HuH-7.5 (cell line): ENCODE measurements at regions not wholly inside any gene's neighbourhood (a gene's known extent, or its start where the extent isn't known, plus 50 kb on each side); places are given as distances from the start of the nearest gene placed in this dataset.
"Not testable (repeated sequence)": the region's sequence is repeated elsewhere in the genome, so short reads cannot be mapped to it uniquely, and the experiment has no call there.

Source experiments
- DNase-seq: peaks from one replicate; pipeline ENCODE4 v3.0.0; 2011; ENCODE audit warnings: low spot score

DNA sequence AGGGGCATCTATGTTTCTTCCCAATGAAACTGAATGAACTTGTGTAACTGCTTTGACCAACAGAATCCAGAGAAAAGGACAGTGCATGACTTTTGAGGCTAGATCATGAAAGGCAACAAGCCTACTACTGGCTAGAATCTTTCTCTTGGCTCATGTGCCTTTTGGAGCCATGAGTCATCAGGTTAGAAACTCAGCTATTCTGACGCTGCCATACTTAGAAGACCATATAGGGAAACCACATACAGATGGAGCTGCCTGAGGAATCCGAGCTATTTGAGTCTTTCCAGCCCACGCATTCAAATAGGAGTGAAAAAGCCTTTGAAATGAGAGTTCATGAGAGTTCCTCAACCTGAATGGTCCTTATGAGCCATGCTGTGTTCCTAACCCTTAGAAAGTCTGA lies 738.5 kb upstream of the CHRM3 start:
- DNase-seq = no peak

DNA sequence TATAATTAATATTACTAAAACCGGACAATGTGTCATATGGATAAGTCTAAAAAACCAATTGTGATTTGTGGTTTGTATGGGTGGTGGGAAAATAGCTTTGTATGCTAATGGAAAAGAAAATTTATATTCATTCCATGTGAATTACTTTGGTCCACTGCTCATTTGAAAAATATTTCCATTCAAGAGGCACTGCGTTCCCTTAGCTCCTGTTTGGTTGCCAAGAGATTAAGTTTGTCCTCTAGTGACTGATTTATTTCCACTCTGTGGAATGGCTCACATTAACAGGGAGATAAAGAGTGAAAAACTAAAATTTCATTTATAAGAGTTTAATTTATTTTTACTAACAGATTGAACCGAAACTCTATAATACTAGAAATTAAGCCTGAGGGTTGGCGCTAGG lies 744.1 kb upstream of the CHRM3 start:
- DNase-seq = no peak

DNA sequence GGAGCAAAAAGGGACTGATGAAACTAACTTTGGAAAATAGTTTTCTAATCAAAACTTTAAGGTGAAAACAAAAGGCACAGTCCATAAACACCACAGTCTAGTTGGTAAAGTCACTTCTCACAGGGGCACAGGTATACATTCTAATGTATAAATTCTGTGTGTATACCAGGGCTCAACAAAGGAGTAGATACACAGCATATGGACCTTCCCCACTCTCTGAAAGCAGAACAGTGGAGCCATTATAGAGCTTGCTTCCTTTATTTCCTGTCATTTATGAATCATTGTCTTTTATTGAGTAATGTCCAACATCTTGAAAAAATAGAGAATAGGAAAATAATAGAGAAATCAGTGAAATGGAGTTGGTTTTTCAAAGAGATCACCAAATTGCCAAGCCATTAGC lies 746.5 kb upstream of the CHRM3 start:
- DNase-seq = no peak

DNA sequence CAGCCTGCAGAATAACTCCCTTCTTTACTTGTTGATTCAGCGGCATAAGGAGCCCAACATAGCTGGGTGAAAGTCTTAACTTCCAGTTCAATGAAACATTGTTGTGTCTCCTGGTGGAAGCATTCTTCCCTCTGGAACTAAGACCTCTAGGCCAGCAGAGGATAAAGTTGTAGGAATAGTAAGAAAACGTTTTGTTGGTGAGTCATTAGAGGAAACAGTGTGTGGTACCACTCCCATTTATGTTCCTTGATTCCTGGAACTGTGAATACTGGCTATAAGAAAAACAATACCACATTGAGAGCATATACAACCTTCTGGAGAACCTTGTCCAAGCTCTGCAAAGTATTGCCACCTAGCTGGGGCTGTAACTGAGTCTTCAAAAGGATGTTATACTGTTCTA lies 737.4 kb upstream of the ZP4 start:
- DNase-seq = no peak

DNA sequence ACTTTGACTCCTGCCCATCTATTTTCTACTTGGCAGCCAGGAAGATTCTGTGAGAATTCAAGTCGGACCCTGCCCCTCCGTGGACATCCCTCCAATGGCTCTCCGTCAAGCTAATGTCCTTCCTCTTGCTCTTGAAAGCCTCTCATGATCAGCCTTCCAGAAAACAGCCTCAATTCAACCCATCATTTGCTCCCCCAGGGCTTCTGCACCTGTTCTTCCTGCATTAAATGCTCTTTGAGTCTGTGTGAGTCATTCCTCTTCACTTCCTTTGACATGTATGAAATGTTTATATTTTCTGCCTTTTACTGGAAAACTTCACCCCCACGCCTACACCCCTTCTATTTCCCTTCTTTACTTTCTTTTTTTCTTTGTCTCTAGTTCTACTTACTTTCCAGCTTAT lies 734.1 kb upstream of the ZP4 start:
- DNase-seq = no peak

DNA sequence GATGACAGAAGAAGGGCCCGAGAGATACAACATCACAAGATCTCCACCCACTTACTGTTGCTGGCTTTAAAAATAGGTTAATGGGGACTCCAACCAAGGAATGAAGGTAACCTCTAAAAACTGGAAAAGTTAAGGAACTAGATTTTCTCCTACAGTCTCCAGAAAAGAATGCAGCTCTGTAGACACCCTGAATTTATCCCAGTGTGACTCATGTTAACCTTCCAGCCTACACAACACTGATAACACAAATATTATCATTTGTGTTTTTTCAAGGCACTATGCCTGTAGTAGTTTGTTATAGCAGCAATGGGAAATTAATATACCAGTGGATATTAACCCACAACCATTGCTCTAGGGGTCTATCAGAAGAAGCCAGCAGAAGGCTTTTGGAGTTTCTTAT lies 730.7 kb upstream of the ZP4 start:
- DNase-seq = no peak

DNA sequence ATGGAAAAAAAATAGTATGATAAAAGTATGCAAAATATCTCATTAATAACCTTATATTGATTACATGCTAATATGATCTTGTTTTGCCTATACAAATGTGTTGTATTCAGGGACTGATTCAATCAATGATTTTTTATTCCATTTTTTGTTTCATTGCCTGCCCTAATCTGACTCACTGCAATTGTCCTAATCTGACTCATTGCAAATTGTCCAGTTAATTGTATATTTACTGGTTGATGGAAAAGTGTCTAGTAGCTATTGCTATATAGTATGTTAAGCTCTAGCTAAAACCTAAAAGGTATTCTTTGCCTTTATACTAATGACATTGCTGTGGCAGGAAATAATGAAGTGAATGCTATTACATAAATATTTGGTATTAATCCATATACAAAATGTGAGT lies 728.9 kb upstream of the ZP4 start:
- DNase-seq = no peak

DNA sequence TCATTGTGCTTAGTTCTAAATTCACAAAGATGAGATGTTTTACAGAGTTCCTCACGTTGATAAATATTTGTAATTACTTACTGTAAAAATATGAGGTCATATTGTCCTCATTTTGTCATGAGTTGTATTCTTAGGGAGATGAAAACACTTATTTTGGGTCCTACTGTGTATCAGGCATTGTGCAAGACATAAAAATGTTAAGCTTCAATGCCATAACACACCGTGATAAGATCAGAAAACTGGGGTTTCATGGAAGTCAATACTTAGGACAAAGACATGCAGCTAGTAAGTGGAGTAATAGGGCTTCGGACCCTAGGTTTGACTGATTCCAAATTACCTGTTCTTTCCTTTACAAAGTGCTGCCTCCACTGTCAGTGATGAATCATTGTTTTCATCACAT lies 720.7 kb upstream of the ZP4 start:
- DNase-seq = no peak

DNA sequence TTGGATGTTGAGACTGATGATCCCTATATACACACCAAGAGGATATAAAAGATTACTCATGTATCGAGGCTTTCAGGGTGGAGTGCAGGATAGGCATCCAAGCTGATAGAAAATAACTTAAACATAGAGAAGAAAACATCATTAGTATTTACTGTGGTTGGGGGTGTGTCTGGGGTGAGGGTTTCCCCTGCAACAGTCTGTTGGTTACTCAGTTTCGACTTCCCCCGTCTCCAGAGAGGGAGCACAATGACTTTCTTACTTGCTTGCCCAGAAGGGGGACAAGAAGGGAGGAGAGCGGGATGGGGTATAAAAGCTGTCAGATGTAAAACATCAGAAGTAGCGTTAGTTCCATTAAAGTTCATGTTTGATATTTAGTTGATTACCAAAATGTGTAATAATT lies 717.4 kb upstream of the ZP4 start:
- DNase-seq = no peak

DNA sequence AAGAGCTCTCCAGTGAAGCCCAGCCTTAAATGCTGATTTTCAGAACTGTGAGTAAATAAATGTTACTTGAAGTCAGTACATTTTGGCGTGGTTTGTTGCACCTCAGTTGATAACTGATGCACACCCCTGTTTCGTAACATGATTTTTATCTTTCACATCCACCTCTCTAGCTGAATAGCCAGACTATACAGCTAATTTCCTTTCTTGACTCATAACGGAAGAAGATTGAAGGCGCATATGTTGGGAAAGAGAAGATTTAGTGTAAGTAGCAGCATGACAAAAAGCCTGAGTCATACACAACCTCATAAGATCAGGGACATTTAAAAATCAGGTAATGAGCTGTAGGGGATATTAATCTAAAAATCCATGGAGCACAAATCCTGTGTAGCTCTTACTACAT lies 716.2 kb upstream of the ZP4 start:
- DNase-seq = no peak

DNA sequence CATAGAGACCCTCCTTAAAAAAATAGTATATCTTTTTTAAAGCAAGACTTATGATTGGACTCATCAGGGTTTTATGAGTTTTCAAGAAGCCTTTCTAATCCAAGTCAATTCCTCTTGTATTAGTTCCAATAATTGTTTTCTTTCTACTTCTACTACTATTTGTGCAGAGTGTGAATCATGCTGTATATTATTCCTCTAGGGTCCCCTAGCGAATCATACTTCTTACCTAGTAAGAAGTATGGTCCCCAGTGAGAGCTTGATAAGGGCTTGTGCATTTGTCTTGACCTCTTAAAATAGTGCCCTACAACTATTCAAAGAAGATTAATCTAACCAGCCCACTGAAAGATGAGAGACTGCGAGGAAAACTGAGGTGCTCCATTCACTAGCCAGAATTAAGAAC lies 715.7 kb upstream of the ZP4 start:
- DNase-seq = no peak

DNA sequence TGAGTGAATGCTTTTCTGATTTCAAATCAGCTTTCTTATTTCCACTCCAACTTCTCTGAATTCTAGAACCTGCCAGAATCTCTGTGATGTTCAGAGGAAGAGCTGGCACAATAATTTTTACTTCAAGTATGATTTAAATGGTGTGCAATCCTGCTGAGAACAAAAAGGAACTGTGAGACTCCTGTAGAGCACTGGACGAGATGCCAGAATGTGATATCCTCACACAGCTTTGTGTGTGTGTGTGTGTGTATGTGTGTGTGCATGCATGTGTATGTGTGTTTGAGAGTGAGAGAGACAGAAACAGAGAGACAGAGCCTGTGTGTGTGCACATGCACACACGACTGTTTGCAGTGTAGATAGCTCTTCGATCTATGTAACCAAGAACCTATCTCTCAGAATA lies 713.6 kb upstream of the ZP4 start:
- no peak for DNase-seq

DNA sequence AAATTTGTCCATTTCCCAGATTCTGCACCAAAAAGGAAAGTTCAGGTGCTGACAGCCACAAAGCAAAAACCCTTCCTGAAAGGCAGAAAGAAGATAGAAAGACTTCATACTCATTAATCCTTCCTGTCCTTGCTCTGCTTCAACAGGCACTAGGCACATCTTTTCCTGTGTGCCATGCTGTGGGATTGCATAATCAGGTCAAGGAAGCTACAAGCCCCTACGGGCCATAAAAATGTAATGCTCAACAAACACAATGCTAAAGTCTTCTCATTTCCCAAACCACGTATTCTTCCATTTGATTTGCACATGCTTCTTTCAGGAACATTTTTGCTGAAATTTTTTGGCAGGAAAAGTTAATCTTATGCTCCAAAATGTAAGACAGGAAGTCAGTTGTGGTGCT lies 710.9 kb upstream of the ZP4 start:
- not testable (repeated sequence) for DNase-seq

DNA sequence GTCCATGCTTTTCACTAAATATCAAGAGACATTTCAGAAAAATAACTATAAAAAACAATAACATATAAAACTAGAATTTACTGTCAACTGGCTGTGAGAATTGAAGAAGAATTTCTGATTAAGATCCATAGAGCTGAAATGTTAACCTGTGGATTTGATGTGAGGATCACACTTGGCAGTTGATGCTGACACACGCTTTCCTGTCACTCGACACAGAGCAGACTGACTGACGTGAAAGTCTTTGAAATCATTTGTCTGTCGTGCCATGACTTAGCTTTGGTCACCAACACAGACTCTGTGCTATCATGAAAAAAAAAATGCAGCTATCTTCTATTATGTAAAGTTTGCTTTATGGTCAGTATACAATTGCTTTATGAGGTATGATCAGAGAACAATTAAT lies 706.0 kb upstream of the ZP4 start:
- DNase-seq = no peak

DNA sequence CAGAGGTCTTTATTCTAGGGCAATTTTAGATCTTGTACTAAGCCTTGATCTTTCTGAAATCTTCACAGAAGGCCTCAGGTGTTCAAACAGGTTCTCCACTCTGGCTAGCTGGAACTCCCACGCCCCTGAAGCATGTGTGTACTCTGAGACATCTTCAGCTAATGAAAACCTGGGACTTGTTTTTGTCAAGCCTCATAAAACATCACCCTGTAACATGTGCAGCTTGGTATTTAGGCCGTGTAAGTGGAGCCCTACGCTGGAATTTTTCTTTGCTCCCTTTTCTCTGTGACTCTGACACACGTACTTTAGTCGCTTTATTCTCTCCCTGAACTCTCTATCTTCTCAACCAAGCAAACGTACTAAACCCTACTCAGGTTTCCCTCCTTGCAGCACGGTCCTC lies 701.9 kb upstream of the ZP4 start:
- DNase-seq = no peak

DNA sequence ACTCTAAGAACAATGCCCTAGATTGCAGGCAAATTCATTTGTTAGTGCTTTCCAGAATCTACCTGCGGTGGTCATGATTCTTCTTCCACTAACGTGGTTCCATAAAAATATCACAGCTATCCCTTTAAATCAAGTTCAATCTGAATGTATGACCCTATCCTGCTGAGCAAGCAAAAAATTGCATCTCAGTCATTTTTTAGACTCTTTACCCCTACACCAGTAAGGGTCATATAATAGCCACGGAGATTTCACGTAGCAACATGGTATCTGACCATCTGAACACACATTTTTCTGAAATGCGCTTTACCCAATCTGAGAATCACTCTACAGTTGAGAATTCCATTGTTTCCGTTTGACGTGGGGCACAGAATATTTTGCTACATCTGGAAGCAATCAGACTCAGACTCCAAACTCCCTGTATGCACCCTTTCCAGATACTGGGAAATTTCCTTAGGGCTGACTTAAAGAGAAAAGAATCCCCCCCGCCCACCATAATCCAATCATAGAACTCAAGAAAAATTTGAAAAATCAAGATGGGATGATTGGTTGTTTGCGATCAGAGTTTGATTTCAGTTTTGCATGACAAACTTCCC lies 699.2 kb upstream of the ZP4 start:
- DNase-seq = no peak

DNA sequence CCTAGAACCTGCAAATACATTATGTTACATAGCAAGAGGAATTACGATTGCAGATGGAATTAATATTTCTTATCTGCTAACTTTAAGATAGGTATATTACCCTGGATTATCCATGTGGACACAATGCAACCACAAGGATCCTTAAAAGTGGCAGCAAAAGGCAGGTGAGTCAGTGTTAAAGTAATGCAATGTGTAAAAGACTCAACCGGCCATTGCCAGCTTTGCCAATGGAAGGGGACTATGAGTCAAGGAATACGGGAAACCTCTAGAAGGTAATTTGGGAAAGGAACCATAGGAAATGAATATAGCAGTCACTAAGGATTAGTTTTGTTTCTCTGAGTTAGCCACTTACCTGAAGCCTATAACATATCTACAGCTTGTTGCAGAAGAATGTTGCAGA lies 692.1 kb upstream of the ZP4 start:
- DNase-seq = no peak

DNA sequence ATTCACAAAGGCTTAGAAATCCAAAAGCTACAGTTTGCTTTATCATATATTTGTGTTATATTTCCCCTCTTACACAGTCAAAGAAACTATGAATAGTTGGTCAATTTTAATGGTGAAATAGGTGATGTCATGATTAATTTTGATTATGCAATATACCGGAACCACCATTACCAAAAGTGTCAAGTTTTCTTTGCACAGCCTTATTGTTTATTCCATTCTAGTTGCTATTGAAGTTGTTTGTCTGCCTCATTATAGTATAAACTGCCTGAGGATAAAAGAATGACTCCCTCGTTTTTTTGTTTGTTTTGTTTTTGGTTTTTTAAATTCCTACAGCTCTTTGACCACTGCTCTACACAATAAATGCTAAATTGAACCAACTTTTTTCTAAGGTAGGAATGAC lies 690.6 kb upstream of the ZP4 start:
- DNase-seq = no peak

DNA sequence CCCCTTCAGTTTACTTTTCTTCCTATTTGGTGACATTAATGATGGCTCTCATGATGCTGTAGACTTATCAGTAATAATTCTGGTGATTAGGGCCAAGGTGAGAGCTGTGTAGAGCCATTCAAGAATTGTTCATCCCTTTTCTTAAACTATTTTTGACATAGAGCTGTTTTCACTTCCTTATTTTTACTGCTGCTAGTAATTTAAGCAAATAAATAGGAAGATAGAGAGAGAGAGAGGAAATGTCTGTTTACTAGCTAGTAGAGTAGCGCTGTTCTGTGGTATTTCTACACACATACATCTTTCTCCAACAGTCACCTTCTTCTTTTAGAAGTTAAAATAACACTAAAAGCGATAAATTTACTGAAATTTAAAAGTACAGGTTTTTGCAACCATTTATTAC lies 678.0 kb upstream of the ZP4 start:
- DNase-seq = no peak

DNA sequence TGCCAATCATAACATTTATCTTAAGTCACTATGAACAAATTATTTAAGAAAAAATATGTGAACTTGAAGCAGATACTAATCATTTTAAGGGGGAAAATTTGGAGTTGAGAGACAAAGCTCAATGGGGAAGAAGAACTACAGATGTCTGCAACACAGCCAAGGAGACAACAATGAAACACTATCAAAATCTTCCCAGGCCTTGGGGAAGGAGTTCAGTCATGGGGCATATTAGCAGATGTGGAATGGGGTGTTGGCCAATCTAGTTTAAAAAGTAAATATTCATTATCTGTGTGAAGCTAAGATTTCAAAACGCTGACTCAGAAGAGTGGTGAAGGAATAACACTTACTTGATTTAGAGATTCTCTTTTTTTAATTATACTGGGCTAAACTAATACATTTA lies 671.6 kb upstream of the ZP4 start:
- no peak for DNase-seq

DNA sequence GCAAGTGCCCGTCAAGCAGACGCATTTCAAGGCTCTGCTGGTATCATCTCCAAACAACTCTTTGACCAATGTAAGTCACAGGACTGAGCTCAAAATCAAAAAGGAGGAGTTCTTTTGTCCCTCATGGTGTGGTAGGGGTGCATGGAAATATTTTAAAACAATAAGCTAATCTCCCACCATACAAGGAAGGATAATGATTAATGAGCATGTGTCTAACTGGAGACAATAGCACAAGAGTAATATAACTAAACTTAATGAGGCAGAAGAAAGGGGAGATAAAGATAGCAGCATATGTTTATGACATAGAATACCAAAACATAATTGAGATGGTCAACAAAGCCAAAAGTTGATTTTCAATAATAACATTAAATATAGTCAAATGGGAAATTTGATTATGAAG lies 668.0 kb upstream of the ZP4 start:
- DNase-seq = no peak

DNA sequence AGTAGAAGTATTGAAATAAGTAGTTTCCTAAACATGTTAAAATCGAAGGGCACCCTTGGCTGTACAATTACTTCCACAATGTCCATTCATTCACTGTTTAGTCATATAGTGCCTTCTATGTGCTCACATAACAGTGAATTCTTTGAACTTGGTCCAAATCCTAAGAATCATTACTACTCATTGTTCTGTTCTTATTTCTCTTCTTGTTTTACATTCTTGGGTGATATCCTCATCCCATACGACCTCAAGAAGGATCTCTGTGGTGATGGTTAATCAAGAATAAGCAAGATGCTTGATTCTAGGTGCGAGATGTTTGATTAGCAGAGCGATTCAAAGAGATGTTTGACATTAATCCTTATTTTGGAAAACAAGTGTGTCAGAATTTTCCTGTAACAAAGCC lies 667.4 kb upstream of the ZP4 start:
- no peak for DNase-seq

DNA sequence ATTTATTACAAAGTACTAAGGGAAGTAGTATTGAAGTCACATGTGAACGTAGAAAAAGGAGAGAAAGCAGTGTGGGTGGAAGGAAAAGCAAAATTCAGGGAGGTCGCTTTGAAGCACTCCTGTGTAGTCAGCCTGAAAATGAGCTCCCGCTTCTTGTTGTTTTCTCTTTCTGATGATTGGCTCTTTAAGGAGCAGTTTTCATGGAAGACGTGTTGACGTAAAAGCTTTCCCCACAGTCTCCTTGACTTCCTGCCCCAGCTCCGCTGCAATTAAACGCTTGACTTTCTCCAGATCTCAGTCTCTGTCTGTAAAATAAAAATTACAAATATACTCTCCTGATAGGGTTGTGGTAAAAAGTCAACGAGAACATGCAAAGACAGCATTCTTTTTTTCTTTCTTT lies 661.5 kb upstream of the ZP4 start:
- DNase-seq = no peak

DNA sequence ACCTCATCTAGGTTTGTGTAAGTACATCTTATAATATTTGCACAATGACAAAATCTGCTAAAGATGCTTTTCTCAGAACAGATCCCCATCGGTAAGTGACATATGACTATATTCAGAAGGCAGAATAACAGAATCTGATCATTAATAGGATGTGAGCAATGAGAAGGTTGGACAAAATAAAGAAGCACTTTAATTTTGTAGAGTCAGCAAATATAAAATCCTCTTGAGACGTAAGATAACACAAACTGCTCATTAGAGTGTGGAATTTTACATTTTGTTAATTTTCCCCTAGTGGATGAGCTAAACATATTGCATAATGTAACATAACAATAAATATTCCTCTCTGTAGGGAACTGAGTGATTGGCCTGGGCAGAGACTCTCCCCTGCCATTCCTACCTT lies 658.4 kb upstream of the ZP4 start:
- no peak for DNase-seq

DNA sequence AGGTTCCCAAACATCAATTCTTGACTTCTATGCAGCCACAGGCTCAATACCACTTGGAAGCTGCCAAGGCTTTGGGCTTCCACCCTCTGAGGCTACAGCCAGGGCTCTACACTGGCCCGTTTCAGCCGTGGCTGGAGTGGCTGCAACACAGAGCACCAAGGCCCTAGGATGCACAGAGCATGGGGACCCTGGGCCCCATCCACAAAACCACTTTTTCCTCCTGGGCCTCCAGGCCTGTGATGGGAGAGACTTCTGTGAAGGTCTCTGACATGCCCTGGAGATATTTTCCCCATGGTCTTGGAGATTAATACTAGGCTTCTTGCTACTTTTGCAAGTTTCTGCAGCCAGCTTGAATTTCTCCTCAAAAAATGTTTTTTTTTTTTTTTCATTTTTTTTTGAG lies 655.4 kb upstream of the ZP4 start:
- DNase-seq = no peak
